ENCODE measurements at regions not wholly inside any gene's neighbourhood (a gene's known extent, or its start where the extent isn't known, plus 50 kb on each side); places are given as distances from the start of the nearest gene placed in this dataset.
"Not testable (repeated sequence)": the region's sequence is repeated elsewhere in the genome, so short reads cannot be mapped to it uniquely, and the experiment has no call there.

DNA sequence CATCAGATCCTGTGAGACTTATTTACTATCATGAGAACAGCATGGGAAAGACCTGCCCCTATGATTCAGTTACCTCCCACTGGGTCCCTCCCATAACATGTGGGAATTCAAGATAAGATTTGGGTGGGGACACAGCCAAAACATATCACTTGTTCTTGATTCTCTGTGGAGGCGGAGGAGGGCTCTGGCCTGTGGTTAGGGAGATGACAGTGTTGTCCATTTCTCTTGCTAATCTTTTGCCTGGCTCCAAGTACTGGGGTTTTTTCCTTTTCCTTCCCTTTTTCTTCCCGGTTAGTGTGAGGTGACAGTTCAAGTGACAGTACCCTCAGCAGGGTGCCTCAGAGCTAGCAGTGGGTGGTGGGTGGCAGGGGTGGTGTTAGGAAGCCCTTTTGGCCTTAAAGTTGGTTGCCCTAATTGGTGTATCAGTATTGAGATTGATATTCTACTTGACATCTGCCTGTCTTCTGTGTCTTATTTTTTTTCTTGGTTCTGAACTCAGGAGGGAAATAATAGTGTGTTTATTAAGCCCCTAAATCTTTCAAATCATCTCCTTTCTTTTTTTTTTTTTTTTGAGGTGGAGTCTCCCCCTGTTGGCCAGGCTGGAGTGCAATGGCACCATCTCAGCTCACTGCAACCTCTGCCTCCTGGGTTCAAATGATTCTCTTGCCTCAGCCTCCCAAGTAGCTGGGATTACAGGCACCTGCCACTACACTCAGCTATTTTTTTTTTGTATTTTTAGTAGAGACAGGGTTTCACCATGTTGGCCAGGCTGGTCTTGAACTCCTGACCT lies 192.0 kb downstream of the ASB1 start:
- H3K4me3 ChIP-seq (ENCODE audit: low read length in 2 of 2); DNase-seq (ENCODE audit: low read depth in 6 of 9, low spot score in 9 of 9); H3K27ac ChIP-seq (ENCODE audit: low read depth in 1 of 2, low read length in 1 of 2); H3K9me3 ChIP-seq (ENCODE audit: control insufficient read depth in 2 of 2, insufficient read depth in 1 of 2, low read length in 1 of 2); H3K4me1 ChIP-seq (ENCODE audit: control insufficient read depth in 2 of 2, insufficient read depth in 2 of 2, low read length in 2 of 2); H3K36me3 ChIP-seq (ENCODE audit: control insufficient read depth in 2 of 2, insufficient read depth in 2 of 2, low read length in 1 of 2); H3K27me3 ChIP-seq (ENCODE audit: control insufficient read depth in 2 of 2, insufficient read depth in 1 of 2, low read length in 1 of 2): not testable (repeated sequence)
- WGBS: 38% methylated on average over 2 of the region's 2 CpGs

DNA sequence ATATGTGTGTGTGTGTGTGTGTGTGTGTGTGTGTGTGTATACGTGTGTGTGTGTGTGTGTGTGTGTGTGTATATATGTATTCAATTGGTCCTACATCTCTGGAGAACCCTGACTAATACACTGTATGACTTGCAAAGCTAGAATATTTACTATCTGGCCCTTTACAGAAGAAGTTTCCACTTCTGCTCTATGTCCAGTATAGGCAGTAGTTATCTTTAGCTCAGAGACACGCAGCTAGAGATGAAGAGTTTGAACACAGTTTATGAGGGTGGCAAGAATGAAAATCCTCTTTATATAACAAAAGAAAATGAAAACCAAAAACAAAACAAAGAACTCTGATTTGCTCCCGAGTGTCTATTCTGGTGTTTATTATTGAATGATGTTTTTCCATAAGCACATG lies 201.2 kb downstream of the ASB1 start:
- WGBS: 89% methylated on average over 3 of the region's 3 CpGs
- Histone ChIP-seq H3K9me3 (ENCODE audit: control insufficient read depth in 2 of 2, insufficient read depth in 1 of 2, low read length in 1 of 2) (no peaks in the 10 kb centered on the region), H3K4me3 (ENCODE audit: low read length in 2 of 2) (no peak overlapping the region), H3K4me1 (ENCODE audit: control insufficient read depth in 2 of 2, insufficient read depth in 2 of 2, low read length in 2 of 2) (no peaks in the 10 kb centered on the region), H3K27ac (ENCODE audit: low read depth in 1 of 2, low read length in 1 of 2) (no peak overlapping the region), H3K27me3 (ENCODE audit: control insufficient read depth in 2 of 2, insufficient read depth in 1 of 2, low read length in 1 of 2) (no peaks in the 10 kb centered on the region), H3K36me3 (ENCODE audit: control insufficient read depth in 2 of 2, insufficient read depth in 2 of 2, low read length in 1 of 2) (no peaks in the 10 kb centered on the region)
- DNase-seq (ENCODE audit: low read depth in 6 of 9, low spot score in 9 of 9): no peak

DNA sequence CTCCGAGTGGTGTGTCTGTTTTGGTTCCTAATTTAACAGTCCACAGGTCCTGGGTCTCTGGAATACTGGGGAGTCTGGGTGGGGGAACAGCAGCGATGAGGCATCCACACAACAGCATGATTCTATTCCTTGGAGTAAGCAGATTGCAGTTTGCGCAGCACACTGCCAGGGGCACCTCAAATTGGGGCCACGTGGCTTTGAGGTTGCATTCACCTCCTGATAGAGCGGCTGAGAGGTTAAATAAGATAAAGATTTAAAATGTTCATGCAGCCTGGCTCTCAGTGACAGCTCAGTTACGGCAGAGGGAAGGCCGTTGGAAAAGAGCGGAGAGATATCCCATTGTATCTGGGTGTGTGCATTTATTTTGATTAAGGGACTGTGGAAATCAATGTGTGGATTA lies 202.3 kb downstream of the ASB1 start:
- no peaks in the 10 kb centered on the region for H3K9me3 ChIP-seq (ENCODE audit: control insufficient read depth in 2 of 2, insufficient read depth in 1 of 2, low read length in 1 of 2)
- DNase-seq (ENCODE audit: low read depth in 6 of 9, low spot score in 9 of 9): no peak
- 92% methylated on average over 8 of the region's 8 CpGs for WGBS
- no peaks in the 10 kb centered on the region for H3K36me3 ChIP-seq (ENCODE audit: control insufficient read depth in 2 of 2, insufficient read depth in 2 of 2, low read length in 1 of 2)
- H3K27ac ChIP-seq (ENCODE audit: low read depth in 1 of 2, low read length in 1 of 2): no peak overlapping the region
- no peaks in the 10 kb centered on the region for H3K4me1 ChIP-seq (ENCODE audit: control insufficient read depth in 2 of 2, insufficient read depth in 2 of 2, low read length in 2 of 2)
- H3K4me3 ChIP-seq (ENCODE audit: low read length in 2 of 2): no peak overlapping the region
- H3K27me3 ChIP-seq (ENCODE audit: control insufficient read depth in 2 of 2, insufficient read depth in 1 of 2, low read length in 1 of 2): no peaks in the 10 kb centered on the region

DNA sequence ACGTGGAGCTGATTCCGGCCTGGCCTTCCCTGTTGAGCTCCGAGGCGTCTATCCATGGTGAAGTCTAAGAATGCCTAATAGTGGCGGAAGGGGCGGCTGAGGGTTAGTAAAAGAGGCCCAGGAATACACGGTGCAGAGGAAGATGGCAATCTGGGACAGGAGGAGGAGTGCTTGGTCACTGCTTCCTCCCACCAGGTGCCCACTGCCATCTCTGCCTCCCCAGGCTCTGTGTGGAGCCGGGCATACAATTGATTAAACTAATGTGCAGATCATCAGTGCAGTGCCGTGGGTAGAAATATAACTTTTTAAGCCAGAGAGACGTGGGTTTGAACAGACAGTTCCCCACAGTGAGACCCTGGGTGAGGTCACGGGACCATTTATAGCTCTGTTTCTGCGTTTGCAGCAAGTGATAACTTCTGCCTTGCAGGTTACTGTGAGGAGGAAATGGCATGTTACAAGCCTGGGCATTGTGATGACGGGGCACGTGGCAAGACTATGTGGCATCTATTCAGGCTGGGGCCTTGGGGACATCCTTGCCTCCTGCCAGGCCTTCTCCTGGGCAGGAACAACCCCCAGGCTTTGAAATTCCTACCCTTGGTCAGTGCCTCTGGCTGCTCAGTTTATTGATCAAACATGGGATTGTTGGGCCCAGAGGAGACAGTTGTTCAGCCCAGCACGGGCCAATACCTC lies 204.9 kb downstream of the ASB1 start:
- Histone ChIP-seq H3K27me3 (ENCODE audit: control insufficient read depth in 2 of 2, insufficient read depth in 1 of 2, low read length in 1 of 2) (no peaks in the 10 kb centered on the region), H3K4me1 (ENCODE audit: control insufficient read depth in 2 of 2, insufficient read depth in 2 of 2, low read length in 2 of 2) (no peaks in the 10 kb centered on the region), H3K4me3 (ENCODE audit: low read length in 2 of 2) (no peak overlapping the region), H3K27ac (ENCODE audit: low read depth in 1 of 2, low read length in 1 of 2) (no peak overlapping the region), H3K9me3 (ENCODE audit: control insufficient read depth in 2 of 2, insufficient read depth in 1 of 2, low read length in 1 of 2) (no peaks in the 10 kb centered on the region), H3K36me3 (ENCODE audit: control insufficient read depth in 2 of 2, insufficient read depth in 2 of 2, low read length in 1 of 2) (no peaks in the 10 kb centered on the region)
- DNase-seq (ENCODE audit: low read depth in 6 of 9, low spot score in 9 of 9): no peak
- 88% methylated on average over 15 of the region's 15 CpGs for WGBS

DNA sequence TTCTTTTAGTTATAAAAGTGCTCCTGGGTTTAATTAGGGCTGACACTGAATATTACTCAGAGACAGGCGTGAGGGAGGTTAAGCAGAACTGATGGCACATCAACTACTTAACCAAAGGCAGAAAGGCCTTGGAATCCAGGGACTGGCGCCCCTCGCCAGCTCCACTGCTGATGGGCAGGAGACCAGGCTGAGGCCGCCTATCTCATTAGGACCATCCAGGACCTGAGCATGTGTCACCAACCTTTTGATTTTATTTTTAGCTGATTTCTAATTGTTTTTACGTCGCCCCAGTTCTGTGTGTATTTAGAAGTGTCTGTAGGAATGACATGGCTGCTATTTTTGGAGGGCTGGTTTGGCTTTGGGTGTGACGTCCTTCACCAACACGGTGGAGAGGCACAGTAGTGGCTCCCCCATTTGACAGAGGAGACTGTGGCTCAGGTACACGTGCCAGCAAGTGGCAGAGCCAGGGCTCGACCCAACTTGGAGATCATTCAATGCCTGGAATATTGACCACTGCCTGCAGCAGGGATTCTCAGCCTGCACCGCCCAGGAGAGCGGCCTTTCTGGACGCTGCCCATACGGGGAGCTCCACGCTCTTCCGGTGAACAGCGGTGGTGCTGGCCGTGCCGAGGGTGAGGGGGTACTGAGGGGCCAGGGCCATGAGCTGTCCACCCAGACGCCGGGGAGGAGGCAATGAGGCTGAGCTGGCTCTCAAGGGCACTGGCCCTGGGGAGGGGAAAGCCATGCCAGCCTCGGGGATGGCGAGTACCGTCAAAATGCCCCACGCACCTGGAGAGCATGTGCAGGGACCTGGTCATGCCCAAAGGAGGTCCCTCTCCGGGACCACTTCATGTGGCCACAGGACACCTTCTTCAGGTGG lies 205.7 kb downstream of the ASB1 start:
- H3K27me3 ChIP-seq (ENCODE audit: control insufficient read depth in 2 of 2, insufficient read depth in 1 of 2, low read length in 1 of 2): no peaks in the 10 kb centered on the region
- H3K4me1 ChIP-seq (ENCODE audit: control insufficient read depth in 2 of 2, insufficient read depth in 2 of 2, low read length in 2 of 2): no peaks in the 10 kb centered on the region
- H3K4me3 ChIP-seq (ENCODE audit: low read length in 2 of 2): no peak overlapping the region
- DNase-seq (ENCODE audit: low read depth in 6 of 9, low spot score in 9 of 9): no peak
- no peaks in the 10 kb centered on the region for H3K36me3 ChIP-seq (ENCODE audit: control insufficient read depth in 2 of 2, insufficient read depth in 2 of 2, low read length in 1 of 2)
- WGBS: 95% methylated on average over 26 of the region's 26 CpGs
- H3K27ac ChIP-seq (ENCODE audit: low read depth in 1 of 2, low read length in 1 of 2): no peak overlapping the region
- no peaks in the 10 kb centered on the region for H3K9me3 ChIP-seq (ENCODE audit: control insufficient read depth in 2 of 2, insufficient read depth in 1 of 2, low read length in 1 of 2)

DNA sequence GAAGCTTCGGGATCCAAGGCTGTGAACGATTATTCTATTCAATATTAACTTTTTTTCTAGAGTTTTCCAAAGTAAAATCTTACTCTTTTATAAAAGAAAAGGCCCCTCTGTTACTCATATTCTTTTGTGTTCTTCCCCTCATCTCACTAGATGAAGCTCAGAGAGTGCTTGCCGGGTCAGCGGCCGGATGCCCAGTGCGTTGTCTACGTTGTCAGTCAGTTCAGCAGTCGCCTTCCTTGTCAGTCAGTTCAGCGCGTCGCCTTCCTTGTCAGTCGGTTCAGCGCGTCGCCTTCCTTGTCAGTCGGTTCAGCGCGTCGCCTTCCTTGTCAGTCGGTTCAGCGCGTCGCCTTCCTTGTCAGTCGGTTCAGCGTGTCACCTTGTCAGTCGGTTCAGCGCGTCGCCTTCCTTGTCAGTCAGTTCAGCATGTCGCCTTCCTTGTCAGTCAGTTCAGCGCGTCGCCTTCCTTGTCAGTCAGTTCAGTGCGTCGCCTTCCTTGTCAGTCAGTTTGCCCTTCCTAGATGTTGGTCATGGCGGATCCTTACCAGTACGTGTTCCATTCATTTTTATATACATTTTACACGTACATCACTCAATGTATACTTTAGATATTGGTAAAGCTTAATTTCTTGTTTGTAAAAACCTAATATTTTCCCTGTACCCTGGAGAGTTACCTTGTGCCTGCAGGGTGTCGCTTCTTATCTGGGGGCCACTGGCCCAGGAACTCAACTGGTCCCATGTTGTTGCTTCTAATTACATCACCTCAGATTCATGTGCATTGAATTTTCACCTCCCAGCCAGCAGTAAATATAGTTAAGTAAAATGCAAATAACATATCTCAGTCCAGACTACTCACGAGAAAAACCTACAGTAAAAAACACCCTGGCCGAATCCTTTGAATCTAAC lies 206.9 kb downstream of the ASB1 start:
- no peaks in the 10 kb centered on the region for H3K36me3 ChIP-seq (ENCODE audit: control insufficient read depth in 2 of 2, insufficient read depth in 2 of 2, low read length in 1 of 2)
- H3K27ac ChIP-seq (ENCODE audit: low read depth in 1 of 2, low read length in 1 of 2): no peak overlapping the region
- H3K4me1 ChIP-seq (ENCODE audit: control insufficient read depth in 2 of 2, insufficient read depth in 2 of 2, low read length in 2 of 2): no peaks in the 10 kb centered on the region
- H3K27me3 ChIP-seq (ENCODE audit: control insufficient read depth in 2 of 2, insufficient read depth in 1 of 2, low read length in 1 of 2): no peaks in the 10 kb centered on the region
- no peak overlapping the region for H3K4me3 ChIP-seq (ENCODE audit: low read length in 2 of 2)
- no peak for DNase-seq (ENCODE audit: low read depth in 6 of 9, low spot score in 9 of 9)
- 97% methylated on average over 41 of the region's 41 CpGs for WGBS
- H3K9me3 ChIP-seq (ENCODE audit: control insufficient read depth in 2 of 2, insufficient read depth in 1 of 2, low read length in 1 of 2): no peaks in the 10 kb centered on the region

DNA sequence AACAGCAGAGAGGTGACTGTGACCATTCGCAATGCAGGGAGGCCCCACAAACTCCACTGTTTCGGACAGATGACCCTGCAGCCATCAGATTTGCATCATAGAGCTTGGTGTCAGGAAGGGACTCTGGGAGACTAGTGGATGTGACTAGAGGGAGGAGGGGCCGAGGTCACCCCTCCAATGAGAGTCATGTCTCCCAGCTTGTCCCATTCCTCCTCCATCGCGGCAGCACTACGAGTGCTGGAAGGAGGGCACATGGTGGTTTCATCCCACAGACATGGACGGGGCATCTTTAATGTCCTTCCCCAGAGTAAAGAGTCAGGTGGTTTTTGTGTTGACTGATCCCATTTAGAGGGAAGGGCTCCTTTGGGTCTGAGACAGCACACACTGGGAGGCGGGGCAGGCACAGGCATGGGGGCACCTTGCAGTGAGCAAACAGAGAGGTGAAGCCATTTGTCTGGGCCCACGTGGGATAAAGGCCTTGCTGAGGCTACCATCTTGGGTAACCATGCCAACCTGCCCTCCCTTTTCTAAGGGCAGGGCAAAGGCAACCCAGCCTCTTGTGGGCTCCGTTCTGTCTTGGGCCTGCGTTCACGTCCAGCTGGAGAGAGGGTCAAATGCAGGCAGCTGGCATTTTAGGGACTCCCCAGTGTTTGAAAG lies 208.1 kb downstream of the ASB1 start:
- Histone ChIP-seq H3K27me3 (ENCODE audit: control insufficient read depth in 2 of 2, insufficient read depth in 1 of 2, low read length in 1 of 2) (no peaks in the 10 kb centered on the region), H3K27ac (ENCODE audit: low read depth in 1 of 2, low read length in 1 of 2) (no peak overlapping the region), H3K9me3 (ENCODE audit: control insufficient read depth in 2 of 2, insufficient read depth in 1 of 2, low read length in 1 of 2) (no peaks in the 10 kb centered on the region), H3K4me3 (ENCODE audit: low read length in 2 of 2) (no peak overlapping the region), H3K36me3 (ENCODE audit: control insufficient read depth in 2 of 2, insufficient read depth in 2 of 2, low read length in 1 of 2) (no peaks in the 10 kb centered on the region), H3K4me1 (ENCODE audit: control insufficient read depth in 2 of 2, insufficient read depth in 2 of 2, low read length in 2 of 2) (no peaks in the 10 kb centered on the region)
- 93% methylated on average over 12 of the region's 12 CpGs for WGBS
- DNase-seq (ENCODE audit: low read depth in 6 of 9, low spot score in 9 of 9): no peak

DNA sequence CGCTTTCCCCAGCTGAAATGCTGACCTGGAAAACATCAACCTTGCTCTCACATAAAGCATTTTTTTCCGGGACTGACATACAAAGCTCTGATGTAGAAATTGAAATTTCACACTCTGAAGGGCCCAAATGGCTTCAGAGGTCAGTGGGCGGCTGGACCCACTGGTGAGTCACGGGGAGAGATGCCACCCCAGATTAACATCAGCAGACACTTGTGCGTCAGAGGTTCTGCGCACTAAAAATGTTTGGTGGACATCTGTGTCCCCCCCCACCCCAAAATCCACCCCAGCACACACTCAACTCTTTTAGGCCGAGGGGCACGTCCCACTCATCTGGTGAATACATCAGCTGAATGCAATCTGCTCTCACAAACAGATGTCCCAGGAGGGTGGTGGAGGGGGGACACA lies 208.9 kb downstream of the ASB1 start:
- H3K4me3 ChIP-seq (ENCODE audit: low read length in 2 of 2): no peak overlapping the region
- no peak for DNase-seq (ENCODE audit: low read depth in 6 of 9, low spot score in 9 of 9)
- H3K9me3 ChIP-seq (ENCODE audit: control insufficient read depth in 2 of 2, insufficient read depth in 1 of 2, low read length in 1 of 2): no peaks in the 10 kb centered on the region
- no peaks in the 10 kb centered on the region for H3K36me3 ChIP-seq (ENCODE audit: control insufficient read depth in 2 of 2, insufficient read depth in 2 of 2, low read length in 1 of 2)
- H3K4me1 ChIP-seq (ENCODE audit: control insufficient read depth in 2 of 2, insufficient read depth in 2 of 2, low read length in 2 of 2): no peaks in the 10 kb centered on the region
- H3K27me3 ChIP-seq (ENCODE audit: control insufficient read depth in 2 of 2, insufficient read depth in 1 of 2, low read length in 1 of 2): no peaks in the 10 kb centered on the region
- 93% methylated on average over 8 of the region's 8 CpGs for WGBS
- H3K27ac ChIP-seq (ENCODE audit: low read depth in 1 of 2, low read length in 1 of 2): no peak overlapping the region
